ENCODE measurements at regions not wholly inside any gene's neighbourhood (a gene's known extent, or its start where the extent isn't known, plus 50 kb on each side); places are given as distances from the start of the nearest gene placed in this dataset.

DNA sequence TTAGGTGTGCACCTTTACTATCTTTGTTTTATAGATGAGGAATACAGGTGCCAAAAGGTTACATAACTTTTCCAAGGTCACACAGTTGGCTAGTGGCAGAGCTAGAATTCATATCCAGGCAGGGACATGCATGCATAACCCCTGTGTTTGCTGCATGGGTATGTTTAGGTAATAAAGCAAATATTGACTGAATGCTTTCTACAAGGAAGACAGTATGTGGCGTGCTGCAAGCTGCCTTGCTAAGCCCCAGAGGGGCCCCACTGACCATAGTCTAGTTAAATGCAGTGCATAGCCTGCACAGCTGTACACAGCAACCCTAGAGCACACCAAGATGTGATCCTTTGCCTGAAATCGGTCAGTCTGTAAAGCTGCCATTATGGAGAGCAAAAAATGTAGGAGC, 320.5 kb upstream of the IGFBP7 start (continued):
- TF ChIP-seq, protein P1, sequence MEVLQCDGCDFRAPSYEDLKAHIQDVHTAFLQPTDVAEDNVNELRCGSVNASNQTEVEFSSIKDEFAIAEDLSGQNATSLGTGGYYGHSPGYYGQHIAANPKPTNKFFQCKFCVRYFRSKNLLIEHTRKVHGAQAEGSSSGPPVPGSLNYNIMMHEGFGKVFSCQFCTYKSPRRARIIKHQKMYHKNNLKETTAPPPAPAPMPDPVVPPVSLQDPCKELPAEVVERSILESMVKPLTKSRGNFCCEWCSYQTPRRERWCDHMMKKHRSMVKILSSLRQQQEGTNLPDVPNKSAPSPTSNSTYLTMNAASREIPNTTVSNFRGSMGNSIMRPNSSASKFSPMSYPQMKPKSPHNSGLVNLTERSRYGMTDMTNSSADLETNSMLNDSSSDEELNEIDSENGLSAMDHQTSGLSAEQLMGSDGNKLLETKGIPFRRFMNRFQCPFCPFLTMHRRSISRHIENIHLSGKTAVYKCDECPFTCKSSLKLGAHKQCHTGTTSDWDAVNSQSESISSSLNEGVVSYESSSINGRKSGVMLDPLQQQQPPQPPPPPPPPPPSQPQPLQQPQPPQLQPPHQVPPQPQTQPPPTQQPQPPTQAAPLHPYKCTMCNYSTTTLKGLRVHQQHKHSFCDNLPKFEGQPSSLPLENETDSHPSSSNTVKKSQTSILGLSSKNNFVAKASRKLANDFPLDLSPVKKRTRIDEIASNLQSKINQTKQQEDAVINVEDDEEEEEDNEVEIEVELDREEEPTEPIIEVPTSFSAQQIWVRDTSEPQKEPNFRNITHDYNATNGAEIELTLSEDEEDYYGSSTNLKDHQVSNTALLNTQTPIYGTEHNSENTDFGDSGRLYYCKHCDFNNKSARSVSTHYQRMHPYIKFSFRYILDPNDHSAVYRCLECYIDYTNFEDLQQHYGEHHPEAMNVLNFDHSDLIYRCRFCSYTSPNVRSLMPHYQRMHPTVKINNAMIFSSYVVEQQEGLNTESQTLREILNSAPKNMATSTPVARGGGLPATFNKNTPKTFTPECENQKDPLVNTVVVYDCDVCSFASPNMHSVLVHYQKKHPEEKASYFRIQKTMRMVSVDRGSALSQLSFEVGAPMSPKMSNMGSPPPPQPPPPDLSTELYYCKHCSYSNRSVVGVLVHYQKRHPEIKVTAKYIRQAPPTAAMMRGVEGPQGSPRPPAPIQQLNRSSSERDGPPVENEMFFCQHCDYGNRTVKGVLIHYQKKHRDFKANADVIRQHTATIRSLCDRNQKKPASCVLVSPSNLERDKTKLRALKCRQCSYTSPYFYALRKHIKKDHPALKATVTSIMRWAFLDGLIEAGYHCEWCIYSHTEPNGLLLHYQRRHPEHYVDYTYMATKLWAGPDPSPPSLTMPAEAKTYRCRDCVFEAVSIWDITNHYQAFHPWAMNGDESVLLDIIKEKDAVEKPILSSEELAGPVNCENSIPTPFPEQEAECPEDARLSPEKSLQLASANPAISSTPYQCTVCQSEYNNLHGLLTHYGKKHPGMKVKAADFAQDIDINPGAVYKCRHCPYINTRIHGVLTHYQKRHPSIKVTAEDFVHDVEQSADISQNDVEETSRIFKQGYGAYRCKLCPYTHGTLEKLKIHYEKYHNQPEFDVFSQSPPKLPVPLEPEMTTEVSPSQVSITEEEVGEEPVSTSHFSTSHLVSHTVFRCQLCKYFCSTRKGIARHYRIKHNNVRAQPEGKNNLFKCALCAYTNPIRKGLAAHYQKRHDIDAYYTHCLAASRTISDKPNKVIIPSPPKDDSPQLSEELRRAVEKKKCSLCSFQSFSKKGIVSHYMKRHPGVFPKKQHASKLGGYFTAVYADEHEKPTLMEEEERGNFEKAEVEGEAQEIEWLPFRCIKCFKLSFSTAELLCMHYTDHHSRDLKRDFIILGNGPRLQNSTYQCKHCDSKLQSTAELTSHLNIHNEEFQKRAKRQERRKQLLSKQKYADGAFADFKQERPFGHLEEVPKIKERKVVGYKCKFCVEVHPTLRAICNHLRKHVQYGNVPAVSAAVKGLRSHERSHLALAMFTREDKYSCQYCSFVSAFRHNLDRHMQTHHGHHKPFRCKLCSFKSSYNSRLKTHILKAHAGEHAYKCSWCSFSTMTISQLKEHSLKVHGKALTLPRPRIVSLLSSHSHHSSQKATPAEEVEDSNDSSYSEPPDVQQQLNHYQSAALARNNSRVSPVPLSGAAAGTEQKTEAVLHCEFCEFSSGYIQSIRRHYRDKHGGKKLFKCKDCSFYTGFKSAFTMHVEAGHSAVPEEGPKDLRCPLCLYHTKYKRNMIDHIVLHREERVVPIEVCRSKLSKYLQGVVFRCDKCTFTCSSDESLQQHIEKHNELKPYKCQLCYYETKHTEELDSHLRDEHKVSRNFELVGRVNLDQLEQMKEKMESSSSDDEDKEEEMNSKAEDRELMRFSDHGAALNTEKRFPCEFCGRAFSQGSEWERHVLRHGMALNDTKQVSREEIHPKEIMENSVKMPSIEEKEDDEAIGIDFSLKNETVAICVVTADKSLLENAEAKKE (CRISPR knock-in tag; IDR thresholded peaks at IDR 0.05): no peak

DNA sequence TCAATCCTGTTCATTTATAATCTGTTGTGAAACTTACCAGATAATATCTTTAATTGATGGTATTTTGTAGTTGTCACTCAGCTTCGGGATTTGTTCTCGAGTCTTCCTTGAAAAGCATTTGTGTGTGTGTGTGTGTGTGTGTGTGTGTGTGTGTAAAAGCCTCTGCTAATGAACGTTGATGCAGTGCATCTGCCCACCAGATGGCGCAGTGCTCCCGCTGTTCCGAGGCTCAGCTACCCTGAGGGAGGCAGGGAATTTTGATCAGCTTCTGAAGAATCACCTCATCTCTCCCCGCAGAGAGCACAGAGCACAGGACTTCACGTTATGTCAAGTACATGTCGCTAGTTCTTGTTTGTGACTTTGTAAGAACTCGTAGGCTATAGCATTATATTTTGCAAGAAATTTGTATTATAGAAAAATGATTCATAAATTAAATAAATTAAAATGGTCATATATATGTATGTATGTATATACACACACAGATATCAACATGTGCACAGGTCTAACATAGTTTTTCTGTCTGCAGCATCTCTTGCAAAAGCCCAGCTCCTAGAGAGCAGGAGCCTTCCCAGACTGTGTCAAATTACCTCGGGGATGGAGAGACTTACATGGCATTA, 316.7 kb upstream of the IGFBP7 start:
- DNase-seq (ENCODE audit: low spot score) (peak; percentile 90), ATAC-seq (peak; percentile 96)
- peaks cover 4% of the 10 kb centered on the region for H3K27me3 Mint-ChIP-seq (ENCODE audit: insufficient read depth, low read depth, poor library complexity)
- no peak overlapping the region for H3K27ac ChIP-seq (ENCODE audit: low read depth)
- H3K9me3 Mint-ChIP-seq: peaks cover 15% of the 10 kb centered on the region
- no peaks in the 10 kb centered on the region for H3K27me3 ChIP-seq (ENCODE audit: insufficient read depth)
- no peak overlapping the region for H3K4me2 ChIP-seq
- 0 out of 2 replicates have a peak, but pooled peaks cover 3% of the 10 kb centered on the region for H3K9me2 ChIP-seq (ENCODE audit: insufficient read depth)
- no peak overlapping the region for H3K4me3 Mint-ChIP-seq
- H4K20me1 ChIP-seq (replicated peaks; ENCODE audit: insufficient read depth): no peaks in the 10 kb centered on the region
- H3F3A ChIP-seq (replicated peaks; ENCODE audit: low read depth): no peaks in the 10 kb centered on the region
- no peaks in the 10 kb centered on the region for H3K36me3 ChIP-seq (ENCODE audit: insufficient read depth)
- H3K4me3 ChIP-seq: no peak overlapping the region
- no peaks in the 10 kb centered on the region for H3K79me2 ChIP-seq (replicated peaks; ENCODE audit: insufficient read depth)
- H3K4me1 Mint-ChIP-seq: no peaks in the 10 kb centered on the region; the same call in 1 of the 3 replicates
- no peaks in the 10 kb centered on the region for H3K4me1 ChIP-seq (ENCODE audit: insufficient read depth)
- H2AFZ ChIP-seq: no peak overlapping the region
- H3K27ac Mint-ChIP-seq: no peak overlapping the region
- TF ChIP-seq CREB1 (CRISPR knock-in tag; IDR thresholded peaks at IDR 0.05; ENCODE audit: low read depth): 0 out of 2 replicates have a peak, but pooled peaks have one; percentile 26
- TF ChIP-seq, protein P2, sequence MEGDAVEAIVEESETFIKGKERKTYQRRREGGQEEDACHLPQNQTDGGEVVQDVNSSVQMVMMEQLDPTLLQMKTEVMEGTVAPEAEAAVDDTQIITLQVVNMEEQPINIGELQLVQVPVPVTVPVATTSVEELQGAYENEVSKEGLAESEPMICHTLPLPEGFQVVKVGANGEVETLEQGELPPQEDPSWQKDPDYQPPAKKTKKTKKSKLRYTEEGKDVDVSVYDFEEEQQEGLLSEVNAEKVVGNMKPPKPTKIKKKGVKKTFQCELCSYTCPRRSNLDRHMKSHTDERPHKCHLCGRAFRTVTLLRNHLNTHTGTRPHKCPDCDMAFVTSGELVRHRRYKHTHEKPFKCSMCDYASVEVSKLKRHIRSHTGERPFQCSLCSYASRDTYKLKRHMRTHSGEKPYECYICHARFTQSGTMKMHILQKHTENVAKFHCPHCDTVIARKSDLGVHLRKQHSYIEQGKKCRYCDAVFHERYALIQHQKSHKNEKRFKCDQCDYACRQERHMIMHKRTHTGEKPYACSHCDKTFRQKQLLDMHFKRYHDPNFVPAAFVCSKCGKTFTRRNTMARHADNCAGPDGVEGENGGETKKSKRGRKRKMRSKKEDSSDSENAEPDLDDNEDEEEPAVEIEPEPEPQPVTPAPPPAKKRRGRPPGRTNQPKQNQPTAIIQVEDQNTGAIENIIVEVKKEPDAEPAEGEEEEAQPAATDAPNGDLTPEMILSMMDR (conservative IDR thresholded peaks at IDR 0.05; ENCODE audit: low read depth in 2 of 2): peak; percentile 76 to 95
- TF ChIP-seq, protein P3, sequence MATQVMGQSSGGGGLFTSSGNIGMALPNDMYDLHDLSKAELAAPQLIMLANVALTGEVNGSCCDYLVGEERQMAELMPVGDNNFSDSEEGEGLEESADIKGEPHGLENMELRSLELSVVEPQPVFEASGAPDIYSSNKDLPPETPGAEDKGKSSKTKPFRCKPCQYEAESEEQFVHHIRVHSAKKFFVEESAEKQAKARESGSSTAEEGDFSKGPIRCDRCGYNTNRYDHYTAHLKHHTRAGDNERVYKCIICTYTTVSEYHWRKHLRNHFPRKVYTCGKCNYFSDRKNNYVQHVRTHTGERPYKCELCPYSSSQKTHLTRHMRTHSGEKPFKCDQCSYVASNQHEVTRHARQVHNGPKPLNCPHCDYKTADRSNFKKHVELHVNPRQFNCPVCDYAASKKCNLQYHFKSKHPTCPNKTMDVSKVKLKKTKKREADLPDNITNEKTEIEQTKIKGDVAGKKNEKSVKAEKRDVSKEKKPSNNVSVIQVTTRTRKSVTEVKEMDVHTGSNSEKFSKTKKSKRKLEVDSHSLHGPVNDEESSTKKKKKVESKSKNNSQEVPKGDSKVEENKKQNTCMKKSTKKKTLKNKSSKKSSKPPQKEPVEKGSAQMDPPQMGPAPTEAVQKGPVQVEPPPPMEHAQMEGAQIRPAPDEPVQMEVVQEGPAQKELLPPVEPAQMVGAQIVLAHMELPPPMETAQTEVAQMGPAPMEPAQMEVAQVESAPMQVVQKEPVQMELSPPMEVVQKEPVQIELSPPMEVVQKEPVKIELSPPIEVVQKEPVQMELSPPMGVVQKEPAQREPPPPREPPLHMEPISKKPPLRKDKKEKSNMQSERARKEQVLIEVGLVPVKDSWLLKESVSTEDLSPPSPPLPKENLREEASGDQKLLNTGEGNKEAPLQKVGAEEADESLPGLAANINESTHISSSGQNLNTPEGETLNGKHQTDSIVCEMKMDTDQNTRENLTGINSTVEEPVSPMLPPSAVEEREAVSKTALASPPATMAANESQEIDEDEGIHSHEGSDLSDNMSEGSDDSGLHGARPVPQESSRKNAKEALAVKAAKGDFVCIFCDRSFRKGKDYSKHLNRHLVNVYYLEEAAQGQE (IDR thresholded peaks at IDR 0.05; ENCODE audit: unreplicated experiment): no peak
- peaks cover 10% of the 10 kb centered on the region for H3K36me3 Mint-ChIP-seq (ENCODE audit: low read depth)

Measured in GM23338 (cell line).